Heart left ventricle (tissue), 13 donors: ENCODE measurements at regions not wholly inside any gene's neighbourhood (a gene's known extent, or its start where the extent isn't known, plus 50 kb on each side); places are given as distances from the start of the nearest gene placed in this dataset.

Experiments
- POLR2A ChIP-seq, 2 donors: fragments of 450-650 bp; IDR thresholded peaks; one replicate each; pipeline ENCODE4 v1.6.1; 2017; ENCODE audit warnings: antibody characterized with exemption in 2 of 2, mild to moderate bottlenecking in 2 of 2, moderate library complexity in 2 of 2
- TF ChIP-seq, protein P1 (sequence below), 12 donors: fragments of 200-600 bp; sonication (generic) in 4 of 12; IDR thresholded peaks; one replicate each; pipeline versions ENCODE4 v1.5.0 to v1.8.0; 2018 to 2022; ENCODE audit warnings: antibody characterized with exemption in 12 of 12, mild to moderate bottlenecking in 5 of 12
- donor health status: ischemic (EF 13 %, LVEDD 7.1; RV severe dilation, severe dysfunction).
- donor health status: DM: no; HTN: yes; CAD: no.
- donor health status: DM: no; HTN: no; CAD: no.
- donor health status: ischemic (EF 25% LVEDD 6.9; RV normal size, moderate dysfunction).
- donor health status: ischemic (EF 25% LVEDD 5.7; RV mildly dilated, moderate dysfunction).
- donor health status: ischemic (EF 35%, LVEDD 5.7; RV mildly dilated, moderate dysfunction).
- donor health status: nonischemic (EF 11% LVEDD 7.7; RV severe dilation, severe dysfunction).
- donor health status: DM: yes; HTN: yes; CAD: no.
- donor health status: PGD.
- donor health status: ischemic (EF 29% LVEDD 5.4; RV normal size, mild dysfunction).
- donor health status: nonischemic (EF 23%, LVEDD 6.1; RV moderate dilation, normal function).

DNA sequence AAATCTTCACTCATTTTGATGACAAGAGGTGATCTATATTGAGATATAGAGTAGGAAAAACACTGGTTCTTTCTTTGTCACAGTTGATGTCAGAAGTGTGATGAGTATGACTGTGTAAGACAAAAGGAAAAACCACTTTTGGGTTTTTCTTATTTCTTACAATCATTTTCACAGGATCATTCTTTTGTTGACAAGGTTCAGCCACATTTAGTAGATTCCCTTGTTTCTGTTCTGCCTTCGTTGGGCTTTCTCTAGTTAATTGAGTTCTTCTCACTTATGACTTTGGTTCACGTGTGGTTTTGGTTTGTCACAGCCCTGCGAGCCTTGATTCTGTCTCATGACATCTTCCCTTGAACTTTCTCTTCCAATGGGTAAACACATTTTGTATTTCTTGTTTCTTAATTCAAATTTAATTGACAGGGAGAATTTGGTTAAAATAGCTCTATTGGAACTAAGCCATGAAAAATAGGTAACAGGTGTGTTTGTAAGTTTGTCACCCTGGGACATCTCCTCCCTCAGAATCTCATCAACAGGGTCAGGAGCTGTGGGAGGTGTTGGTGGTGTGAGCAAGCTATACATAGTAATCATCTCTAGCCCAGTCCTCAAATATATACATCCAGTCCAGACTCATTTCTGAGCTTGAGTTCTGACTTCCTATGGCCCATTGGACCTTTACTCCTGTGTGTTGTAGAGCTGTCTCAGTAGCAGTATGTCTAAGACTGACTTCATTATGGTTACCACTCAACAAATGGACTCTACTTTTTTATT, 255.3 kb downstream of the BMP4 start:
- TF ChIP-seq, protein P1, sequence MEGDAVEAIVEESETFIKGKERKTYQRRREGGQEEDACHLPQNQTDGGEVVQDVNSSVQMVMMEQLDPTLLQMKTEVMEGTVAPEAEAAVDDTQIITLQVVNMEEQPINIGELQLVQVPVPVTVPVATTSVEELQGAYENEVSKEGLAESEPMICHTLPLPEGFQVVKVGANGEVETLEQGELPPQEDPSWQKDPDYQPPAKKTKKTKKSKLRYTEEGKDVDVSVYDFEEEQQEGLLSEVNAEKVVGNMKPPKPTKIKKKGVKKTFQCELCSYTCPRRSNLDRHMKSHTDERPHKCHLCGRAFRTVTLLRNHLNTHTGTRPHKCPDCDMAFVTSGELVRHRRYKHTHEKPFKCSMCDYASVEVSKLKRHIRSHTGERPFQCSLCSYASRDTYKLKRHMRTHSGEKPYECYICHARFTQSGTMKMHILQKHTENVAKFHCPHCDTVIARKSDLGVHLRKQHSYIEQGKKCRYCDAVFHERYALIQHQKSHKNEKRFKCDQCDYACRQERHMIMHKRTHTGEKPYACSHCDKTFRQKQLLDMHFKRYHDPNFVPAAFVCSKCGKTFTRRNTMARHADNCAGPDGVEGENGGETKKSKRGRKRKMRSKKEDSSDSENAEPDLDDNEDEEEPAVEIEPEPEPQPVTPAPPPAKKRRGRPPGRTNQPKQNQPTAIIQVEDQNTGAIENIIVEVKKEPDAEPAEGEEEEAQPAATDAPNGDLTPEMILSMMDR (IDR thresholded peaks at IDR 0.05): no peak
- TF ChIP-seq POLR2A (IDR thresholded peaks at IDR 0.05): no peak
